GM23338 (cell line): ENCODE measurements at regions not wholly inside any gene's neighbourhood (a gene's known extent, or its start where the extent isn't known, plus 50 kb on each side); places are given as distances from the start of the nearest gene placed in this dataset.

ENCODE experiments used
- CREB1 ChIP-seq: fragments of 250-450 bp; sonication (Bioruptor Pico); IDR thresholded peaks from 2 replicates; pipeline ENCODE4 v1.5.0; 2020; ENCODE audit warnings: low read depth, mild to moderate bottlenecking, moderate library complexity
- CTCF ChIP-seq, 2 experiments: fragments of 200-600 bp in 1 of 2; sonication (generic) in 1 of 2; conservative IDR thresholded peaks; 2 replicates each; pipeline versions ENCODE4 v1.5.1 to v1.6.1; 2016 to 2017; ENCODE audit warnings: antibody characterized with exemption in 2 of 2, low read depth in 2 of 2, mild to moderate bottlenecking in 2 of 2, moderate library complexity in 1 of 2
- ETS1 ChIP-seq: IDR thresholded peaks from 2 replicates; pipeline ENCODE4 v1.6.1; 2016; ENCODE audit warnings: antibody characterized with exemption
- EZH2 ChIP-seq: fragments of 200-600 bp; sonication (generic); IDR thresholded peaks from one replicate; pipeline ENCODE4 v1.8.0; 2017; ENCODE audit warnings: antibody characterized with exemption, mild to moderate bottlenecking, low read depth; ENCODE audit not compliant: unreplicated experiment
- EZH2phosphoT487 ChIP-seq: fragments of 200-600 bp; sonication (generic); IDR thresholded peaks from one replicate; pipeline ENCODE4 v1.8.1; 2018; ENCODE audit warnings: antibody characterized with exemption; ENCODE audit not compliant: unreplicated experiment
- JUNB ChIP-seq: IDR thresholded peaks from one replicate; pipeline ENCODE4 v1.6.1; 2016; ENCODE audit warnings: antibody characterized with exemption; ENCODE audit not compliant: unreplicated experiment
- NANOG ChIP-seq: IDR thresholded peaks from 2 replicates; pipeline ENCODE4 v1.6.1; 2016; ENCODE audit warnings: antibody characterized with exemption, borderline replicate concordance
- POLR2AphosphoS5 ChIP-seq: IDR thresholded peaks from 2 replicates; pipeline ENCODE4 v1.6.1; 2016; ENCODE audit warnings: antibody characterized with exemption, low read depth
- REST ChIP-seq: IDR thresholded peaks from one replicate; pipeline ENCODE4 v1.6.1; 2018; ENCODE audit warnings: antibody characterized with exemption; ENCODE audit not compliant: unreplicated experiment
- STAT1 ChIP-seq: IDR thresholded peaks from one replicate; pipeline ENCODE4 v1.6.1; 2016; ENCODE audit warnings: antibody characterized with exemption; ENCODE audit not compliant: unreplicated experiment
- ZNF114 ChIP-seq: fragments of 250-450 bp; sonication (Bioruptor Pico); IDR thresholded peaks from 2 replicates; pipeline ENCODE4 v1.5.0; 2020; ENCODE audit warnings: mild to moderate bottlenecking, moderate library complexity
- ZNF331 ChIP-seq: fragments of 250-450 bp; sonication (Bioruptor Pico); IDR thresholded peaks from 2 replicates; pipeline ENCODE4 v1.5.0; 2020; ENCODE audit warnings: low read depth, mild to moderate bottlenecking, moderate library complexity
- ZNF462 ChIP-seq: fragments of 250-450 bp; sonication (Bioruptor Pico); IDR thresholded peaks from 2 replicates; pipeline ENCODE4 v1.5.0; 2020; ENCODE audit warnings: mild to moderate bottlenecking, moderate library complexity

DNA sequence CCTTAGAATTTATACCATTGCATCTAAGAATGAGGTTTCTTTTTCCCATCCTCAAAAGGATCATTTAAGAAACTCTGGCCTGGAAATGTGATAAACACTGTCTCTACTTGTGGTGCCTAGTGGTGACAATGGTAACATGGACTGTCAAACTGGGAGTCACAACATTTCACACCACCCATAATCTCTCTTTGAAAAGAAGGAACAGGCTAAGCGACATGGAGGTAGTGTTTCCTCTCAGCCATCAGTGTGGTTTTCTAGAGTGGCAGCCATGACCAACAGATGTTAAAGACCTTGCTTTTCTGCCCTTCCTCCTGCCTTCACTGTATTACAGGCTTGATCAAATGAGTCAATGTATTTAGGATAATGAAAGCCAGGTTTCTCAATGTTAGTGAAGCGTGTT, 283.1 kb upstream of the STAC start:
- TF ChIP-seq EZH2phosphoT487 (no peak), CTCF (conservative IDR thresholded peaks at IDR 0.05; ENCODE audit: low read depth in 2 of 2) (no peak), REST (no peak), POLR2AphosphoS5 (no peak), EZH2 (no peak), ZNF114 (CRISPR knock-in tag) (no peak), CREB1 (CRISPR knock-in tag) (no peak), ZNF462 (no peak), ETS1 (no peak), STAT1 (no peak), NANOG (no peak), JUNB (no peak), ZNF331 (no peak)
